ENCODE measurements at regions not wholly inside any gene's neighbourhood (a gene's known extent, or its start where the extent isn't known, plus 50 kb on each side); places are given as distances from the start of the nearest gene placed in this dataset.

- H3K9ac ChIP-seq (ENCODE audit: low read length): no peak overlapping the region
- H3K79me2 ChIP-seq (ENCODE audit: low read length): no peaks in the 10 kb centered on the region
- no peaks in the 10 kb centered on the region for H3K9me3 ChIP-seq (ENCODE audit: insufficient read depth, low read length)
- no peaks in the 10 kb centered on the region for H4K20me1 ChIP-seq (ENCODE audit: insufficient read depth, low read length)
- no peak overlapping the region for H3K27ac ChIP-seq (ENCODE audit: low read length)
- no peaks in the 10 kb centered on the region for H3K36me3 ChIP-seq (replicated peaks; ENCODE audit: low read depth, low read length)
- no peak for TF ChIP-seq CTCF (IDR thresholded peaks at IDR 0.05; ENCODE audit: low read depth, low read length)
- no peak for TF ChIP-seq EZH2phosphoT487 (IDR thresholded peaks at IDR 0.05; ENCODE audit: low read depth)
- H3K4me1 ChIP-seq (ENCODE audit: low read length): no peaks in the 10 kb centered on the region
- no peak overlapping the region for H2AFZ ChIP-seq (ENCODE audit: low read depth, low read length)
- H3K4me2 ChIP-seq (ENCODE audit: low read length): no peak overlapping the region
- H3K27me3 ChIP-seq (ENCODE audit: low read depth, low read length): no peaks in the 10 kb centered on the region
- H3K4me3 ChIP-seq (ENCODE audit: low read length): no peak overlapping the region
Measured at GRCh38 chr9:28882529-28882928, 1309.2 kb upstream of the C9orf72 start.

GRCh38 chr9:28883234-28883633, 1310.0 kb upstream of the C9orf72 start:
- TF ChIP-seq EZH2phosphoT487 (IDR thresholded peaks at IDR 0.05; ENCODE audit: low read depth): no peak
- TF ChIP-seq CTCF (IDR thresholded peaks at IDR 0.05; ENCODE audit: low read depth, low read length): no peak
- no peak overlapping the region for H3K27ac ChIP-seq (ENCODE audit: low read length)

GRCh38 chr9:28887188-28887884, 1314.1 kb upstream of the C9orf72 start:
- Histone ChIP-seq H3K4me3 (ENCODE audit: low read length) (no peak overlapping the region), H4K20me1 (ENCODE audit: insufficient read depth, low read length) (no peaks in the 10 kb centered on the region)

More at GRCh38 chr9:28883234-28883633, 1310.0 kb upstream of the C9orf72 start:
- no peak overlapping the region for H3K4me2 ChIP-seq (ENCODE audit: low read length)
- no peaks in the 10 kb centered on the region for H4K20me1 ChIP-seq (ENCODE audit: insufficient read depth, low read length)
- H3K4me3 ChIP-seq (ENCODE audit: low read length): no peak overlapping the region
- H3K4me1 ChIP-seq (ENCODE audit: low read length): no peaks in the 10 kb centered on the region
- no peaks in the 10 kb centered on the region for H3K27me3 ChIP-seq (ENCODE audit: low read depth, low read length)
- no peak overlapping the region for H3K9ac ChIP-seq (ENCODE audit: low read length)
- H3K9me3 ChIP-seq (ENCODE audit: insufficient read depth, low read length): no peaks in the 10 kb centered on the region
- H2AFZ ChIP-seq (ENCODE audit: low read depth, low read length): no peak overlapping the region
- H3K36me3 ChIP-seq (replicated peaks; ENCODE audit: low read depth, low read length): no peaks in the 10 kb centered on the region
- H3K79me2 ChIP-seq (ENCODE audit: low read length): no peaks in the 10 kb centered on the region

GRCh38 chr9:28888806-28889205, 1315.5 kb upstream of the C9orf72 start:
- Histone ChIP-seq H3K79me2 (ENCODE audit: low read length) (no peaks in the 10 kb centered on the region), H3K4me3 (ENCODE audit: low read length) (no peak overlapping the region), H3K27me3 (ENCODE audit: low read depth, low read length) (no peaks in the 10 kb centered on the region), H3K27ac (ENCODE audit: low read length) (no peak overlapping the region), H3K9me3 (ENCODE audit: insufficient read depth, low read length) (no peaks in the 10 kb centered on the region), H3K36me3 (replicated peaks; ENCODE audit: low read depth, low read length) (no peaks in the 10 kb centered on the region), H3K4me1 (ENCODE audit: low read length) (no peaks in the 10 kb centered on the region), H2AFZ (ENCODE audit: low read depth, low read length) (no peak overlapping the region), H3K9ac (ENCODE audit: low read length) (no peak overlapping the region), H3K4me2 (ENCODE audit: low read length) (no peak overlapping the region), H4K20me1 (ENCODE audit: insufficient read depth, low read length) (no peaks in the 10 kb centered on the region)
- TF ChIP-seq CTCF (IDR thresholded peaks at IDR 0.05; ENCODE audit: low read depth, low read length): no peak
- TF ChIP-seq EZH2phosphoT487 (IDR thresholded peaks at IDR 0.05; ENCODE audit: low read depth): no peak

More at GRCh38 chr9:28887188-28887884, 1314.1 kb upstream of the C9orf72 start:
- Histone ChIP-seq H3K36me3 (replicated peaks; ENCODE audit: low read depth, low read length) (no peaks in the 10 kb centered on the region), H3K4me2 (ENCODE audit: low read length) (no peak overlapping the region), H3K9ac (ENCODE audit: low read length) (no peak overlapping the region), H3K27me3 (ENCODE audit: low read depth, low read length) (no peaks in the 10 kb centered on the region), H3K79me2 (ENCODE audit: low read length) (no peaks in the 10 kb centered on the region), H3K27ac (ENCODE audit: low read length) (no peak overlapping the region), H2AFZ (ENCODE audit: low read depth, low read length) (no peak overlapping the region), H3K4me1 (ENCODE audit: low read length) (no peaks in the 10 kb centered on the region), H3K9me3 (ENCODE audit: insufficient read depth, low read length) (no peaks in the 10 kb centered on the region)
- TF ChIP-seq CTCF (IDR thresholded peaks at IDR 0.05; ENCODE audit: low read depth, low read length): no peak
- TF ChIP-seq EZH2phosphoT487 (IDR thresholded peaks at IDR 0.05; ENCODE audit: low read depth): no peak
